HEK293T (cell line): ENCODE measurements at regions not wholly inside any gene's neighbourhood (a gene's known extent, or its start where the extent isn't known, plus 50 kb on each side); places are given as distances from the start of the nearest gene placed in this dataset.

ENCODE experiments used
- ARNT ChIP-seq: fragments of 450-650 bp; IDR thresholded peaks from 2 replicates; pipeline ENCODE4 v1.6.1; 2017; ENCODE audit warnings: mild to moderate bottlenecking
- ELF4 ChIP-seq: fragments of 450-650 bp; IDR thresholded peaks from 2 replicates; pipeline ENCODE4 v1.6.1; 2017; ENCODE audit warnings: antibody characterized with exemption
- FOXA1 ChIP-seq: fragments of 450-650 bp; IDR thresholded peaks from 2 replicates; pipeline ENCODE4 v1.6.1; 2016; ENCODE audit warnings: mild to moderate bottlenecking
- FOXK2 ChIP-seq: fragments of 450-650 bp; IDR thresholded peaks from 2 replicates; pipeline ENCODE4 v1.6.1; 2016; ENCODE audit warnings: mild to moderate bottlenecking
- HDGF ChIP-seq: fragments of 450-650 bp; IDR thresholded peaks from 2 replicates; pipeline ENCODE4 v1.6.1; 2017; ENCODE audit warnings: antibody characterized with exemption, borderline replicate concordance
- L3MBTL2 ChIP-seq: fragments of 450-650 bp; conservative IDR thresholded peaks from 2 replicates; pipeline ENCODE4 v1.6.1; 2016; ENCODE audit warnings: mild to moderate bottlenecking
- LEF1 ChIP-seq: fragments of 450-650 bp; IDR thresholded peaks from 2 replicates; pipeline ENCODE4 v1.6.1; 2017; ENCODE audit warnings: mild to moderate bottlenecking, borderline replicate concordance
- PKNOX1 ChIP-seq: fragments of 450-650 bp; IDR thresholded peaks from 2 replicates; pipeline ENCODE4 v1.6.1; 2016
- SUZ12 ChIP-seq: fragments of 450-650 bp; IDR thresholded peaks from 2 replicates; pipeline ENCODE4 v1.6.1; 2016; ENCODE audit warnings: mild to moderate bottlenecking
- TARDBP ChIP-seq: fragments of 450-650 bp; IDR thresholded peaks from 2 replicates; pipeline ENCODE4 v1.6.1; 2016
- ZNF384 ChIP-seq: fragments of 450-650 bp; IDR thresholded peaks from 2 replicates; pipeline ENCODE4 v1.6.1; 2016

GRCh38 chr17:78301821-78302213, 58.1 kb downstream of the SOCS3 start:
- no peak for TF ChIP-seq SUZ12
- no peak for TF ChIP-seq HDGF
- no peak for TF ChIP-seq ZNF384
- TF ChIP-seq FOXA1, result no peak
- no peak for TF ChIP-seq FOXK2
- no peak for TF ChIP-seq TARDBP
- TF ChIP-seq ELF4, result no peak
- no peak for TF ChIP-seq ARNT
- TF ChIP-seq PKNOX1, result no peak
- TF ChIP-seq LEF1, result no peak
- TF ChIP-seq L3MBTL2, result no peak
